Astrocyte (in vitro differentiated cells and primary cell): ENCODE measurements at regions not wholly inside any gene's neighbourhood (a gene's known extent, or its start where the extent isn't known, plus 50 kb on each side); places are given as distances from the start of the nearest gene placed in this dataset.

Source experiments
- EZH2 ChIP-seq: IDR thresholded peaks from 2 replicates; pipeline ENCODE4 v1.6.1; 2012; ENCODE audit warnings: mild to moderate bottlenecking, low read length, inconsistent platforms; ENCODE audit not compliant: insufficient read depth
- TF ChIP-seq, protein P1 (sequence below): IDR thresholded peaks from 2 replicates; pipeline ENCODE4 v1.5.1; 2011; ENCODE audit warnings: low read depth, mild to moderate bottlenecking, inconsistent platforms, low read length, moderate library complexity; ENCODE audit not compliant: insufficient read depth

DNA sequence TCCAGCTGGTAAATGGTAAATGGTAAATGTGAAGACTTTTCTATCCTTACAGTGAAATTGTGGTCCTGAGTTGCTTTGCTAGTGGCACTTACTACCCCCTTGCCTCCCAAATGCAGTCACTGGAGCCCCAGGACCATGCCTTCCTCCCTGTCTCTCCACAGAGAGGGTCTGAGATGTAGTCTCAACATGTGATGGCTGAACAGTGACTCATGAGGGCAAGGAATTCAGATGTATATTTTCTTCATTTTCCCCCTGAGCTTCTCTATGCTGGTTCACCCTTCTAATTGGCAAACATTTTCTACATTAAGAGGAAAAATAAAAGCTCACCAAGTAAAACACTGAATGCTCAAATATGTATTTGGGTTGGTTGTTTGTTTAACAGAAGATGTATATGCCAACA is 232.0 kb downstream of the SH3BP4 start:
- TF ChIP-seq, protein P1, sequence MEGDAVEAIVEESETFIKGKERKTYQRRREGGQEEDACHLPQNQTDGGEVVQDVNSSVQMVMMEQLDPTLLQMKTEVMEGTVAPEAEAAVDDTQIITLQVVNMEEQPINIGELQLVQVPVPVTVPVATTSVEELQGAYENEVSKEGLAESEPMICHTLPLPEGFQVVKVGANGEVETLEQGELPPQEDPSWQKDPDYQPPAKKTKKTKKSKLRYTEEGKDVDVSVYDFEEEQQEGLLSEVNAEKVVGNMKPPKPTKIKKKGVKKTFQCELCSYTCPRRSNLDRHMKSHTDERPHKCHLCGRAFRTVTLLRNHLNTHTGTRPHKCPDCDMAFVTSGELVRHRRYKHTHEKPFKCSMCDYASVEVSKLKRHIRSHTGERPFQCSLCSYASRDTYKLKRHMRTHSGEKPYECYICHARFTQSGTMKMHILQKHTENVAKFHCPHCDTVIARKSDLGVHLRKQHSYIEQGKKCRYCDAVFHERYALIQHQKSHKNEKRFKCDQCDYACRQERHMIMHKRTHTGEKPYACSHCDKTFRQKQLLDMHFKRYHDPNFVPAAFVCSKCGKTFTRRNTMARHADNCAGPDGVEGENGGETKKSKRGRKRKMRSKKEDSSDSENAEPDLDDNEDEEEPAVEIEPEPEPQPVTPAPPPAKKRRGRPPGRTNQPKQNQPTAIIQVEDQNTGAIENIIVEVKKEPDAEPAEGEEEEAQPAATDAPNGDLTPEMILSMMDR = no peak
- TF ChIP-seq EZH2 = no peak
